ENCODE measurements at regions not wholly inside any gene's neighbourhood (a gene's known extent, or its start where the extent isn't known, plus 50 kb on each side); places are given as distances from the start of the nearest gene placed in this dataset.

- TF ChIP-seq, protein P1, sequence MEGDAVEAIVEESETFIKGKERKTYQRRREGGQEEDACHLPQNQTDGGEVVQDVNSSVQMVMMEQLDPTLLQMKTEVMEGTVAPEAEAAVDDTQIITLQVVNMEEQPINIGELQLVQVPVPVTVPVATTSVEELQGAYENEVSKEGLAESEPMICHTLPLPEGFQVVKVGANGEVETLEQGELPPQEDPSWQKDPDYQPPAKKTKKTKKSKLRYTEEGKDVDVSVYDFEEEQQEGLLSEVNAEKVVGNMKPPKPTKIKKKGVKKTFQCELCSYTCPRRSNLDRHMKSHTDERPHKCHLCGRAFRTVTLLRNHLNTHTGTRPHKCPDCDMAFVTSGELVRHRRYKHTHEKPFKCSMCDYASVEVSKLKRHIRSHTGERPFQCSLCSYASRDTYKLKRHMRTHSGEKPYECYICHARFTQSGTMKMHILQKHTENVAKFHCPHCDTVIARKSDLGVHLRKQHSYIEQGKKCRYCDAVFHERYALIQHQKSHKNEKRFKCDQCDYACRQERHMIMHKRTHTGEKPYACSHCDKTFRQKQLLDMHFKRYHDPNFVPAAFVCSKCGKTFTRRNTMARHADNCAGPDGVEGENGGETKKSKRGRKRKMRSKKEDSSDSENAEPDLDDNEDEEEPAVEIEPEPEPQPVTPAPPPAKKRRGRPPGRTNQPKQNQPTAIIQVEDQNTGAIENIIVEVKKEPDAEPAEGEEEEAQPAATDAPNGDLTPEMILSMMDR (IDR thresholded peaks at IDR 0.05): no peak
- TF ChIP-seq POLR2AphosphoS5 (IDR thresholded peaks at IDR 0.05; ENCODE audit: insufficient read depth in 1 of 2, low read depth in 1 of 2): no peak
- no peak for TF ChIP-seq POLR2A (IDR thresholded peaks at IDR 0.05)
- no peak for DNase-seq (ENCODE audit: extremely low spot score in 2 of 2)
- intact Hi-C loops (cut with DNase I): no loop called here
Measured at GRCh38 chr2:16085073-16085472, 144.7 kb downstream of the MYCN start.

GRCh38 chr2:16084274-16084673 lies 143.9 kb downstream of the MYCN start:
- Histone ChIP-seq H3K9me3 (no peaks in the 10 kb centered on the region), H3K27me3 (no peaks in the 10 kb centered on the region), H3K4me1 (no peaks in the 10 kb centered on the region), H3K36me3 (no peaks in the 10 kb centered on the region), H3K4me3 (no peak overlapping the region), H3K27ac (no peak overlapping the region)
- no peak for TF ChIP-seq POLR2A (IDR thresholded peaks at IDR 0.05)
- no peak for TF ChIP-seq POLR2AphosphoS5 (IDR thresholded peaks at IDR 0.05; ENCODE audit: insufficient read depth in 1 of 2, low read depth in 1 of 2)
- TF ChIP-seq, protein P1 (IDR thresholded peaks at IDR 0.05): no peak
- no peak for DNase-seq (ENCODE audit: extremely low spot score in 2 of 2)
- intact Hi-C loops (cut with DNase I): no loop called here

More at GRCh38 chr2:16085073-16085472, 144.7 kb downstream of the MYCN start:
- no peaks in the 10 kb centered on the region for H3K36me3 ChIP-seq
- H3K4me3 ChIP-seq: no peak overlapping the region
- H3K4me1 ChIP-seq: no peaks in the 10 kb centered on the region
- H3K27ac ChIP-seq: no peak overlapping the region
- no peaks in the 10 kb centered on the region for H3K27me3 ChIP-seq
- H3K9me3 ChIP-seq: no peaks in the 10 kb centered on the region

DNA sequence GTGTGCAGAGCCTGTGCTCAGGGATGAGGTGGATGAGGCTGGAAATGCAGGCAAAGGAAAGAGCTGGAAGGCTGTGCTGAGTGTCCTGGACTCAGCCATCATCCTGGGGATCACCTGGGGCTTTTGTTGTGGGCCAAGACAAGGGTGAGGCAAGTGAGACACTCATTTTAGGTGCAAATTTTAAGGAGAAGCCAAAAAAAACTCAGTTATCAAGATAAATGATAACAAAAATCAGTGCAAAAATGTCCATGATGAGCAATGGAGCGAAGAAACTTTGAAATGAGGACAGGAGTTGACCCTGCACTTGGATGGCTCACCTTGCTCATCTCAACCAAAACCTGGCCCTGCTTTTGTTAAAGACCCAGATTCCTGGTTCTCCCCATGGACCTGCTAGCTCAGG lies 141.9 kb downstream of the MYCN start:
- H3K4me1 ChIP-seq: no peaks in the 10 kb centered on the region
- H3K27ac ChIP-seq: no peak overlapping the region
- intact Hi-C loops (cut with DNase I): no loop called here
- no peaks in the 10 kb centered on the region for H3K36me3 ChIP-seq
- H3K9me3 ChIP-seq: no peaks in the 10 kb centered on the region
- DNase-seq (ENCODE audit: extremely low spot score in 2 of 2): no peak
- H3K27me3 ChIP-seq: no peaks in the 10 kb centered on the region
- TF ChIP-seq, protein P1 (IDR thresholded peaks at IDR 0.05): no peak
- TF ChIP-seq POLR2AphosphoS5 (IDR thresholded peaks at IDR 0.05; ENCODE audit: insufficient read depth in 1 of 2, low read depth in 1 of 2) (no peak), POLR2A (IDR thresholded peaks at IDR 0.05) (no peak)
- no peak overlapping the region for H3K4me3 ChIP-seq

- intact Hi-C loops (cut with DNase I): no loop called here
- Histone ChIP-seq H3K4me3 (no peak overlapping the region), H3K27me3 (no peaks in the 10 kb centered on the region), H3K36me3 (no peaks in the 10 kb centered on the region), H3K4me1 (no peaks in the 10 kb centered on the region), H3K27ac (no peak overlapping the region), H3K9me3 (no peaks in the 10 kb centered on the region)
- no peak for TF ChIP-seq POLR2A (IDR thresholded peaks at IDR 0.05)
- no peak for TF ChIP-seq POLR2AphosphoS5 (IDR thresholded peaks at IDR 0.05; ENCODE audit: insufficient read depth in 1 of 2, low read depth in 1 of 2)
- TF ChIP-seq, protein P1 (IDR thresholded peaks at IDR 0.05): no peak
- DNase-seq (ENCODE audit: extremely low spot score in 2 of 2): no peak
Measured at GRCh38 chr2:16081316-16082200, 141.2 kb downstream of the MYCN start.

GRCh38 chr2:16080516-16080915 lies 140.2 kb downstream of the MYCN start:
- Histone ChIP-seq H3K9me3 (no peaks in the 10 kb centered on the region), H3K27ac (no peak overlapping the region), H3K4me3 (no peak overlapping the region), H3K36me3 (no peaks in the 10 kb centered on the region), H3K4me1 (no peaks in the 10 kb centered on the region), H3K27me3 (no peaks in the 10 kb centered on the region)
- DNase-seq (ENCODE audit: extremely low spot score in 2 of 2): no peak
- intact Hi-C loops (cut with DNase I): no loop called here
- TF ChIP-seq, protein P1 (IDR thresholded peaks at IDR 0.05): no peak
- TF ChIP-seq POLR2A (IDR thresholded peaks at IDR 0.05) (no peak), POLR2AphosphoS5 (IDR thresholded peaks at IDR 0.05; ENCODE audit: insufficient read depth in 1 of 2, low read depth in 1 of 2) (no peak)
